ENCODE measurements at regions not wholly inside any gene's neighbourhood (a gene's known extent, or its start where the extent isn't known, plus 50 kb on each side); places are given as distances from the start of the nearest gene placed in this dataset.

DNA sequence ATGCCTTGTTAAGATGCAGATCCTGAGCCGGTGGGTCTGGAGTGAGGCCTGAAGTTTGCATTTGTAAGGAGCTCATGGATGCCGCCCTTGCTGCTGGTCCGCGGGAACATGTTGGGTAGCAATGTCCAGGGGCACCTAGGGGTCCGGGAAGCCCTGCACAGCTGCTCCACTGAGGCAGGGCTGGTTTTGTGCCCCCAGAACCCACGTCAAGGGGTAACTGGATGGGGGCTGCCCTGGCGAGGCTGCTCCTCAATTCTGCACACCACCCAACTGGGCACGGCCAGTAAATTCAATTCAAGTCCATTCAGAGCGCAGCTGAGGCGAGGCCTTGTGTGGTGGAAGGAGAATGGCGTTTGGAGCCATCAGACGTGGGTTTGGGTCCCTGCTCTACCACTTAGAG, 246.3 kb upstream of the PITRM1 start:
- H4K20me1 ChIP-seq (ENCODE audit: insufficient read depth, low read depth, low read length), result no peaks in the 10 kb centered on the region
- H3K9ac ChIP-seq (ENCODE audit: low read length), result no peak overlapping the region
- H3K27me3 ChIP-seq (ENCODE audit: low read length), result no peaks in the 10 kb centered on the region
- H3K79me2 ChIP-seq (ENCODE audit: low read length), result no peaks in the 10 kb centered on the region
- no peaks in the 10 kb centered on the region for H3K36me3 ChIP-seq (ENCODE audit: insufficient read depth, low read length)
- H3K4me3 ChIP-seq (ENCODE audit: low read length), result no peak overlapping the region
- H3K27ac ChIP-seq (ENCODE audit: low read length), result no peak overlapping the region
- no peaks in the 10 kb centered on the region for H3K4me1 ChIP-seq (ENCODE audit: low read length)
- H3K9me2 ChIP-seq (replicated peaks; ENCODE audit: insufficient read depth, low read length), result no peaks in the 10 kb centered on the region
- no peaks in the 10 kb centered on the region for H3K9me3 ChIP-seq (ENCODE audit: low read length)
- DNase-seq, result no peak
- no peak overlapping the region for H2AFZ ChIP-seq (ENCODE audit: low read length)
- H3K4me2 ChIP-seq (ENCODE audit: low read depth, low read length, poor library complexity, severe bottlenecking), result no peak overlapping the region

GRCh38 chr10:3418041-3418754, 245.6 kb upstream of the PITRM1 start:
- Histone ChIP-seq H2AFZ (ENCODE audit: low read length) (no peak overlapping the region), H3K9ac (ENCODE audit: low read length) (no peak overlapping the region)
- DNase-seq, result no peak

GRCh38 chr10:3417096-3417495, 244.5 kb upstream of the PITRM1 start:
- H3K9me3 ChIP-seq (ENCODE audit: low read length), result no peaks in the 10 kb centered on the region
- H3K27ac ChIP-seq (ENCODE audit: low read length), result no peak overlapping the region
- H2AFZ ChIP-seq (ENCODE audit: low read length), result no peak overlapping the region
- H3K36me3 ChIP-seq (ENCODE audit: insufficient read depth, low read length), result no peaks in the 10 kb centered on the region
- H3K4me2 ChIP-seq (ENCODE audit: low read depth, low read length, poor library complexity, severe bottlenecking), result no peak overlapping the region
- no peaks in the 10 kb centered on the region for H3K79me2 ChIP-seq (ENCODE audit: low read length)
- H4K20me1 ChIP-seq (ENCODE audit: insufficient read depth, low read depth, low read length), result no peaks in the 10 kb centered on the region
- DNase-seq, result no peak
- no peak overlapping the region for H3K9ac ChIP-seq (ENCODE audit: low read length)
- no peaks in the 10 kb centered on the region for H3K9me2 ChIP-seq (replicated peaks; ENCODE audit: insufficient read depth, low read length)
- no peaks in the 10 kb centered on the region for H3K4me1 ChIP-seq (ENCODE audit: low read length)
- no peak overlapping the region for H3K4me3 ChIP-seq (ENCODE audit: low read length)
- H3K27me3 ChIP-seq (ENCODE audit: low read length), result no peaks in the 10 kb centered on the region

More at GRCh38 chr10:3418041-3418754, 245.6 kb upstream of the PITRM1 start:
- Histone ChIP-seq H3K36me3 (ENCODE audit: insufficient read depth, low read length) (no peaks in the 10 kb centered on the region), H3K9me3 (ENCODE audit: low read length) (no peaks in the 10 kb centered on the region), H4K20me1 (ENCODE audit: insufficient read depth, low read depth, low read length) (no peaks in the 10 kb centered on the region), H3K27ac (ENCODE audit: low read length) (no peak overlapping the region), H3K79me2 (ENCODE audit: low read length) (no peaks in the 10 kb centered on the region), H3K27me3 (ENCODE audit: low read length) (no peaks in the 10 kb centered on the region), H3K9me2 (replicated peaks; ENCODE audit: insufficient read depth, low read length) (no peaks in the 10 kb centered on the region), H3K4me1 (ENCODE audit: low read length) (no peaks in the 10 kb centered on the region), H3K4me3 (ENCODE audit: low read length) (no peak overlapping the region), H3K4me2 (ENCODE audit: low read depth, low read length, poor library complexity, severe bottlenecking) (no peak overlapping the region)

GRCh38 chr10:3415878-3416605, 243.5 kb upstream of the PITRM1 start:
- H3K9me3 ChIP-seq (ENCODE audit: low read length), result no peaks in the 10 kb centered on the region
- H3K79me2 ChIP-seq (ENCODE audit: low read length), result no peaks in the 10 kb centered on the region
- no peak overlapping the region for H3K4me3 ChIP-seq (ENCODE audit: low read length)
- DNase-seq, result no peak
- no peak overlapping the region for H2AFZ ChIP-seq (ENCODE audit: low read length)
- no peak overlapping the region for H3K9ac ChIP-seq (ENCODE audit: low read length)
- no peak overlapping the region for H3K27ac ChIP-seq (ENCODE audit: low read length)
- H4K20me1 ChIP-seq (ENCODE audit: insufficient read depth, low read depth, low read length), result no peaks in the 10 kb centered on the region
- no peaks in the 10 kb centered on the region for H3K9me2 ChIP-seq (replicated peaks; ENCODE audit: insufficient read depth, low read length)
- H3K4me1 ChIP-seq (ENCODE audit: low read length), result no peaks in the 10 kb centered on the region
- no peaks in the 10 kb centered on the region for H3K36me3 ChIP-seq (ENCODE audit: insufficient read depth, low read length)
- no peaks in the 10 kb centered on the region for H3K27me3 ChIP-seq (ENCODE audit: low read length)
- no peak overlapping the region for H3K4me2 ChIP-seq (ENCODE audit: low read depth, low read length, poor library complexity, severe bottlenecking)

GRCh38 chr10:3415038-3415736, 242.6 kb upstream of the PITRM1 start:
- Histone ChIP-seq H3K4me2 (ENCODE audit: low read depth, low read length, poor library complexity, severe bottlenecking) (no peak overlapping the region), H3K9ac (ENCODE audit: low read length) (no peak overlapping the region), H3K4me1 (ENCODE audit: low read length) (no peaks in the 10 kb centered on the region)

DNA sequence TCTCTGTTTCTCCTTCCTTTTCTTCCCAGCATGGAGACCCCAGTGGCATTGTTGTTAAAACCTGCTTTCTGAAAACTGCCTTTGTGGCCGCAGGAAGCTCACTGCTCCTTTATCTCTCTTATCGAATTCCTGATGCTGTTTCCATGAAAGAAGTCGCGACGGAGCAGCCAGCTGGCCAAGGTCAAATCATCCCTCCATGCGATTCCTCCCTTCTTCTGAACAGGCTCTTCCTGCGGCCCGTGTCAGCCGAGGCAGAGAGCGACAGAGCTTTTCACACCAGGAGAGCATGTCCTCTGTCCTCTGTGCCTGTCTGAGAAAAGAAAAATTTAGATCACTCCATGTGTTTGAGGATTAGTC, 242.1 kb upstream of the PITRM1 start:
- Histone ChIP-seq H3K4me3 (ENCODE audit: low read length) (no peak overlapping the region), H3K36me3 (ENCODE audit: insufficient read depth, low read length) (no peaks in the 10 kb centered on the region), H4K20me1 (ENCODE audit: insufficient read depth, low read depth, low read length) (no peaks in the 10 kb centered on the region), H2AFZ (ENCODE audit: low read length) (no peak overlapping the region), H3K9ac (ENCODE audit: low read length) (no peak overlapping the region), H3K27me3 (ENCODE audit: low read length) (no peaks in the 10 kb centered on the region), H3K27ac (ENCODE audit: low read length) (no peak overlapping the region), H3K9me3 (ENCODE audit: low read length) (no peaks in the 10 kb centered on the region), H3K4me1 (ENCODE audit: low read length) (no peaks in the 10 kb centered on the region), H3K9me2 (replicated peaks; ENCODE audit: insufficient read depth, low read length) (no peaks in the 10 kb centered on the region), H3K4me2 (ENCODE audit: low read depth, low read length, poor library complexity, severe bottlenecking) (no peak overlapping the region), H3K79me2 (ENCODE audit: low read length) (no peaks in the 10 kb centered on the region)
- DNase-seq, result no peak

More at GRCh38 chr10:3415038-3415736, 242.6 kb upstream of the PITRM1 start:
- H3K9me2 ChIP-seq (replicated peaks; ENCODE audit: insufficient read depth, low read length), result no peaks in the 10 kb centered on the region
- no peak overlapping the region for H2AFZ ChIP-seq (ENCODE audit: low read length)
- no peaks in the 10 kb centered on the region for H3K27me3 ChIP-seq (ENCODE audit: low read length)
- no peaks in the 10 kb centered on the region for H3K79me2 ChIP-seq (ENCODE audit: low read length)
- no peaks in the 10 kb centered on the region for H3K36me3 ChIP-seq (ENCODE audit: insufficient read depth, low read length)
- no peak for DNase-seq
- H3K4me3 ChIP-seq (ENCODE audit: low read length), result no peak overlapping the region
- H4K20me1 ChIP-seq (ENCODE audit: insufficient read depth, low read depth, low read length), result no peaks in the 10 kb centered on the region
- H3K27ac ChIP-seq (ENCODE audit: low read length), result no peak overlapping the region
- no peaks in the 10 kb centered on the region for H3K9me3 ChIP-seq (ENCODE audit: low read length)

- H3K27me3 ChIP-seq (ENCODE audit: low read length), result no peaks in the 10 kb centered on the region
- H3K27ac ChIP-seq (ENCODE audit: low read length), result no peak overlapping the region
- H2AFZ ChIP-seq (ENCODE audit: low read length), result no peak overlapping the region
- no peak overlapping the region for H3K9ac ChIP-seq (ENCODE audit: low read length)
- no peak overlapping the region for H3K4me3 ChIP-seq (ENCODE audit: low read length)
- no peaks in the 10 kb centered on the region for H3K9me2 ChIP-seq (replicated peaks; ENCODE audit: insufficient read depth, low read length)
- H3K79me2 ChIP-seq (ENCODE audit: low read length), result no peaks in the 10 kb centered on the region
- DNase-seq, result no peak
- H4K20me1 ChIP-seq (ENCODE audit: insufficient read depth, low read depth, low read length), result no peaks in the 10 kb centered on the region
- no peak overlapping the region for H3K4me2 ChIP-seq (ENCODE audit: low read depth, low read length, poor library complexity, severe bottlenecking)
- no peaks in the 10 kb centered on the region for H3K36me3 ChIP-seq (ENCODE audit: insufficient read depth, low read length)
- no peaks in the 10 kb centered on the region for H3K4me1 ChIP-seq (ENCODE audit: low read length)
- no peaks in the 10 kb centered on the region for H3K9me3 ChIP-seq (ENCODE audit: low read length)
Measured at GRCh38 chr10:3413937-3414666, 241.5 kb upstream of the PITRM1 start.

DNA sequence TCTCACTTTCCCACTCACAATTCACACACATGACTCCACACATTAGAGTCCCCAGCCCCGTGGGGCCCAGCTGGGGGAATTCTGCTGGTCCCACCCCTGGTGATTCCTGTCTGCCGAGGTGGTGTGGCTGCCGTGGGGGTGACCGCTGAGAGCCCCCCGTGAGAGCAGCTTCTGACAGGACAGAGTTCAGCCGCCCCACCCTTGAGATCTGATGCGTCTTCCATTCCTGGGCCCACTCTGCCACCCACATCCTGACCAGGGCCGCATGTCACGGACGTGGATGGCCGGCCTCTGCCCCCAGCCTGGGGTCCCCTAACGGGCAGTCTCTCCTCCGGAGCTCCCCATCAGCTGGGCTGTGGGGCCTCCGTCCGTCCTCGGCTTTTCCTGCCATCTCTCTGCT, 240.1 kb upstream of the PITRM1 start:
- no peaks in the 10 kb centered on the region for H3K79me2 ChIP-seq (ENCODE audit: low read length)
- no peaks in the 10 kb centered on the region for H3K9me3 ChIP-seq (ENCODE audit: low read length)
- no peaks in the 10 kb centered on the region for H3K36me3 ChIP-seq (ENCODE audit: insufficient read depth, low read length)
- H3K4me3 ChIP-seq (ENCODE audit: low read length), result no peak overlapping the region
- H2AFZ ChIP-seq (ENCODE audit: low read length), result no peak overlapping the region
- DNase-seq, result no peak
- H3K27ac ChIP-seq (ENCODE audit: low read length), result no peak overlapping the region
- no peaks in the 10 kb centered on the region for H4K20me1 ChIP-seq (ENCODE audit: insufficient read depth, low read depth, low read length)
- H3K9ac ChIP-seq (ENCODE audit: low read length), result no peak overlapping the region
- H3K27me3 ChIP-seq (ENCODE audit: low read length), result no peaks in the 10 kb centered on the region
- no peaks in the 10 kb centered on the region for H3K9me2 ChIP-seq (replicated peaks; ENCODE audit: insufficient read depth, low read length)
- no peaks in the 10 kb centered on the region for H3K4me1 ChIP-seq (ENCODE audit: low read length)
- H3K4me2 ChIP-seq (ENCODE audit: low read depth, low read length, poor library complexity, severe bottlenecking), result no peak overlapping the region

All from Karpas-422 (cell line).